ENCODE measurements at regions not wholly inside any gene's neighbourhood (a gene's known extent, or its start where the extent isn't known, plus 50 kb on each side); places are given as distances from the start of the nearest gene placed in this dataset.

- no peak for TF ChIP-seq CTCF (IDR thresholded peaks at IDR 0.05)
- no peak for TF ChIP-seq POLR2A (IDR thresholded peaks at IDR 0.05)
Observed at GRCh38 chr9:16921855-16922254, 51.4 kb upstream of the BNC2 start.

Measured in right lobe of liver (tissue), 4 donors.